HG03432 (cell line): ENCODE measurements at regions not wholly inside any gene's neighbourhood (a gene's known extent, or its start where the extent isn't known, plus 50 kb on each side); places are given as distances from the start of the nearest gene placed in this dataset.

ENCODE experiments used
- ATAC-seq: cut with Tn5 transposase; IDR thresholded peaks from one replicate; pipeline ENCODE4 v1.9.1; 2021; ENCODE audit warnings: mild to moderate bottlenecking, moderate library complexity; ENCODE audit not compliant: unreplicated experiment

DNA sequence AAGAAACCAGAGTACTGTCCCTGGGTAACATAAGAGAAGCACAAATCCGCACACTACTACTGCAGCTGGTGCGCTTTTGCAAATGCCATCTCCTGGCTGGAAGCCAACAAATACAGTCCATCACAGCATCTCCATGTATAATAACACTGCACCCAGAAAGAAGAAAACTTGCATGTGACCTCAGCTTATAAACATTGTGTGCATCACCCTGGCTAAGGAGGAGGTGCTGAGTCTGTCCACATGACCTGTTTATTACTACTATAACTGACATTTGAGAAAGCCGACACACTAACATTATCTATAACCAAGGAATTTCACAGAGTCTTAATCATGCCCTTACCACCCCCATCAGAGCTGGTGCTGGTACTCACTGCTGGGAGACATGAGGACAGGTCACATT lies 516.8 kb downstream of the CFAP47 start:
- ATAC-seq: no peak

DNA sequence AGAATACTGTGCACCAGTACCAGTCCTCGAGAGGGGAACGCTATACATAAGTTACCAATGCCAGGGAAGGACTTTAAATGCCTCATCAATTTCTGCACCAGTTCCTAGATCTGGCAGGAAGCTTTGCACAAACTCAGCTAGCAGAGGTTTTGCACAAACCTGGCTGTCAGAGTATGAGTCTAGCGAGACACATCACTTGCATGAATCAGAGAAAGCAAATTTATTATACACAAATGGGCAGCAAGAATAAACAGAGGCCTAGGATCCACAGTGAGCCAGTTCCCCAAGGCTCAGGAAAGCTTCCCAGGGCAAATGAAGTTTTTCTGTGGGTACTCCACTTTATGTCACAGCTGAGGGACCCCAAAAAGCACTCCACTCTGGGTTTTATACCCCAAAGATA lies 523.5 kb downstream of the CFAP47 start:
- no peak for ATAC-seq

DNA sequence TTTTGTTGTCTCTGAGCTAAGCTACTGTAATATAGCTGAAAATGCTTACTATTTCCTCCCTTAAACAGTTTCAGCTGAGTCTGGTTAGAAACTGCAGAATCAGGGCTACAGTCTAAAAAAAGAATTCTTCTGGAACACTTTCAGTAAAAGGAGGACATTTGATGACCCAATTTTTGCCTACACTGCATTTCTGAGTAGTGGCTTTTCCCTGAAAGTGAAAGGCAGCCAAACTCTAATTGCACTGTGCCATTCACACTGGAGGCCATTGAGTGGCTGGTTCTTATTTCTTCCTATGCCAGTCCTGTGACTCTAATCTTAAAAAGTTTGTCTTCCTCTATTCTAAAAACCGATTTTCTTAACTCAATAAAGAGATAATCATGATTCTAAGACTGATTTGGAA lies 526.0 kb downstream of the CFAP47 start:
- ATAC-seq: no peak

DNA sequence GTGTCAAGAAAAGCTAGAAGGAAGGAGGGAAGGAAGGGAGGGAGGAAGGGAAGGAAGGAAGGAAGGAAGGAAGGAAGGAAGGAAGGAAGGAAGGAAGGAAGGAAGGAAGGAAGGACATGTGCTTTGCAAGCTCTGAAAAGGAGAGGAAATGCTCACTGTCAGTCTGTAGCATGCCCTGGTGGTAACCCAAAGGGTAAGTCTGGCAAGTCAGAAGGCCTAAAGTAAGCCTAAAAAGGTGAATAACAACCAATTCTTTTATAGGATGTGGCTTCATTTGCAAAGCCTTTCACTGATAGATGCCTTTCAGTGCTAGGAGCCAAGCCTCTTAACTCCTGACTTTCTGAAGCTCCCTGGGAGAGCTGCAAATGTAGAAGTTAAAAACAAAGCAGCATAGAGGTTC lies 542.6 kb downstream of the CFAP47 start:
- no peak for ATAC-seq

DNA sequence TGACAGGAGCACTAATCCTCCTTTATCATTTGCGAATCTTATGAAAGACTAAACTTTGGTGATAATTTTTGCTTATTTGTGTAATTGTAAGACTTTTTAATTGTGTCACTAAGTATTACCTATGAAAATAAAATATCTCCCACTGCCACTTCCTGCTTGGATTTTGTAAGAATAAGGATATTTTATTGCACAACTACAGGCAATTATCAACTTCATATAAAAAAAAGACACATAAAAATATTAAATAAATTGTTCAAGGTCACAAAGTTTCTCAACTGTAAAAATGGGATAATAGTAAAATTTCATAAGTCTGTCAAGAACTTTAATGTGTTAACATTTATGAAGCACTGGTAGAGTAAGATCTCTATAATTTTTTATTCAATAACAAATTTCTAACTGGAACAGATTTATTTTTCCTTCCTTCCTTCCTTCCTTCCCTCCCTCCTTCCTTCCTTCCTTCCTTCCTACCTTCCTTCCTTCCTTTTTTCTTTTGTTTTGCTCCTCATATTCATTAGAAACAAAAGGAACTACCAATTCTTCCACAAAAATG lies 527.6 kb upstream of the FAM47C start:
- ATAC-seq: no peak

DNA sequence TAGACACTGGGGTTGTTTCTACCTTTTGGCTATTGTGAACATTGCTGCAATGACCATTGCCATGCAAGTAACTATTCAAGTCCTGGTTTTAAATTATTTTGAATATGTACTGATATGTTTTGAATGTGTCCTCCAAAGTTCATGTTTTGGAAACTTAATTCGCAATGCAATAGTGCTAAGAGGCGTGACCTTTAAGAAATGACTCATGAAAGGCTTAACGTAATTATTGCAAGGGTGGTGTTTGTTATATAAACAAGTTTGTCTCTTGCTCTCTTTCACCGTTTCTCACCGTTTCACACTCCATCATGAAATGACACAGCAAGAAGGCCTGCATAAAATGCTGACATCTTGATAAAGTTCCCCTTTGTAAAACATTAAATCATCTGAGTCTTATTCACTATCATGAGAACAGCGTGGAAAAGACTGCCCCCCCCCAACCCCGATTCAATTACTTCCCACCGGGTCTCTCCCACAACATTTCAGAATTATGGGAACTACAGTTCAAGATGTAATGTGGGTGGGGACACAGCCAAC lies 506.9 kb upstream of the FAM47C start:
- no peak for ATAC-seq

DNA sequence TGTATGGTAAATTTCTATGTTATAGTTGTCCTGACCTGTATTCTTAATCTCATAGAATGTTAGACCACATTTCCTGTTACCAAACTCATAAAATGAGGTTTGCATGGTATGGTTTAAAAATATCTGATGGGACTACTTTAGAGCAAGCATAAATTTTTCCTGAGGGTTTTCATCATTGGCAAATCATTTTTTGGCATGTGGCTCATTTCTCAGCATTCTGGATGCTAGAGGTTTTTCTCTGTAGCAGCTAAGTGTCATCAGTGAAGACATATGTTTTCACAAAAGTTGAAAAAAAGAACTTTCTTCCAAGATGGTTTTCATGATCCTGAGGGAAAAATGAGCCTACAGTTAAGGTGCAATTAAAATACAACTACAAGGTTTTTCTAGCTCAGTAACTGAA lies 503.5 kb upstream of the FAM47C start:
- ATAC-seq: no peak

DNA sequence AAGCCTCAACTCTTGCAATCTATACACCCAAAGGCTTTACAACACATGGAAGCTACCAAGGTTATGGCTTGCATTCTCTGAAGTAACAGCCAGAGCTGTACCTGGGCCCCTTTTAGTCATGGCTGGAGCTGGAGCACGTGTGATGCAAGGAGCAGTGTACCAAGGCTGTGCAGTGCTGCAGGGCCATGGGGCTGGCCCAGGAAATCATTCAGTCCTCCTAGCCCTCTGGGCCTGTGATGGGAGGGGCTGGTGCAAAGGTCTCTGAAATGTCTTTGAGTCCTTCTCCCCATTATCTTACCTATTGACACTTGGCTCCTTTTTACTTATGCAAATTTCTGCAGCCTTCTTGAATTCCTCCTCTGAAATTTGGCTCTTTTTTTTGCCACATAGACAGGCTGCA lies 500.1 kb upstream of the FAM47C start:
- ATAC-seq: no peak

DNA sequence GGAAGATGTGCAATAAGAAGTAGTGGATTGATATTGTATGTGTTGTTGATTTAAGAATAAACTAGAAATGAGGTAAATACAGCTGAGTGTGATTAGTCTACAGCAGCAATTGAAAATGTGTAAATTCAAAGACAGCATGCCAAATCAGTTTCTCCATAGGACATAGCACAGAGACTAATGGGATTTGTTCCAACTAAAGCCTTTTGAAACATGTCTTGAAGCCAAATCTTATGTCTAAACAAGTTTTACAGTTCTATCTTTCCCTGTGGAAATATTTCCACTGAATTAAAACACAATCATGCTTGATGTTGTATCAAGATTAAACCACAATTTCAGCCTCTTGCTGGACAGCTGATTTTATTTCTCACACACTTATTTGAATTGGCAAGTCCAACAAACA lies 497.4 kb upstream of the FAM47C start:
- no peak for ATAC-seq

DNA sequence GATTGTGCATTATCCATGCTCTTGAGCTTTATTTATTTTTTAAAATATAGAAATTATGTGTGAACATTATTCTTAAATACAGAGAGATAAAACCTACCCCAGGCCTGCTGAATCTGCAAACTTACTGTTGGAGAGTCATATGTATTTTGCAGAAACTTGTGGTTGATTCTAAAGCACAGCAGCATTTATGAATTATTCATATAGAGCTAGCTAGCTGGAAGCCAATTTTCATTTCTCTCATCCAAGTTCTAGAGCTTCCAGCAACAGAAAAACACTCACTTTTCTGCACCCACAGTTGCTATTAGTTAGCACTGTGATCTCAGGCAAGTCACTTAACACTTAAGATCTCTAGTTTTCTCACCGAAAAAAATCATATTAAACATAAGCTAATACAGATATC lies 479.5 kb upstream of the FAM47C start:
- ATAC-seq: no peak

DNA sequence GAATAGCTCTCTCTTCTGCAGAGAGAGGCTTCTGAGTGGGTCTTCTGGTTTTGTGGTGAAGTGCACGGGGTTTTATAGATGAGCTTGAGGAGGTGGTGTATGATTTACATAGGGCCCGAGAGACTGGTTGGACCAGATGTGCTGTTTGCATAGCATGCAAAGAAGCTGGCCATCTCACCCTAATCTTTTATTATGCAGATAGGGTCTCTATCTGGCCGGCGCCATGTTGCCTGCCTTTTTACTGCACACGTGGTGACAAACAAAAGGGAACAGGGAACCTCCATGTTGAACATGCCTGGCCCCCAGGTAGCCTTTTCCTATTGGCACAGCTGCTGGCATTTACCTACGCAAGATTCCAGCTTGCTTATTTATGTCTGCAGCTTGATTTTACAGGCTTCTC lies 473.3 kb upstream of the FAM47C start:
- no peak for ATAC-seq

DNA sequence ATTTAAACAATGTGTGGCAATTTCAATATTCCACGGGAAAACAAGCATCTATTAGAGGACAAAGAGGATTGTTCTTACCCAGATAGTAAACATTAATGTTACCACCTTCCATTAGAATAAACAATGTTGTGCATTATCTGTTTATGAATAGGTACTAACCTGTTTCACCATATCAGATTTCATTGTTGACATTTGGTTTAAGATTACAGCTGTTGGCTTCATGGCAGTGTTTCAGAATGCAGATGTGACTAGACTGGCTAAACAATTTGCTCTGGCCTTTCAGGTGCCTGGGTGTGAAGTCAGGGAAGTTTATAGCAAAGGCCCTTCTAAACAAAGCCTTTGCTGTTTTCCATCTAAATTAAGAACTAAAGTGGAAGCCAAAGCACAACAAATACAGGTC lies 464.7 kb upstream of the FAM47C start:
- ATAC-seq: no peak

DNA sequence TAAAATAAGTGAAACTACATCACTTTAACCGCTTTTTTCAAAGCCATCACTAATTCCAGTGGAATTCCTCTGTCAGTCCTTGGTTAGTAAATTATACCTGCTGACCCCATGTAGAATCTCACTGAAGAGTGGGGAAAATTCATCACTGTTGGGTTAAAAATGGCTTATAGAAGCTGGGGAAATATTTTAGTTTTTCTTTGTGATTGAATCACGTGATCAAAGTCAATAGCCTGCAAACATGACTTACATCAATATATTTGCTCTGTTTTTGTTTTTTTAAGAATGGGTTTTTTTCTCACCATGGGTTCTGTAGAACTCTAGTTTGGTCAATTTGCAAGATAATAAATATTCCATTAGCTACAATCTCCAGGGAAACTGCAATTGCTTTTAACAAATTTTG lies 445.2 kb upstream of the FAM47C start:
- no peak for ATAC-seq

DNA sequence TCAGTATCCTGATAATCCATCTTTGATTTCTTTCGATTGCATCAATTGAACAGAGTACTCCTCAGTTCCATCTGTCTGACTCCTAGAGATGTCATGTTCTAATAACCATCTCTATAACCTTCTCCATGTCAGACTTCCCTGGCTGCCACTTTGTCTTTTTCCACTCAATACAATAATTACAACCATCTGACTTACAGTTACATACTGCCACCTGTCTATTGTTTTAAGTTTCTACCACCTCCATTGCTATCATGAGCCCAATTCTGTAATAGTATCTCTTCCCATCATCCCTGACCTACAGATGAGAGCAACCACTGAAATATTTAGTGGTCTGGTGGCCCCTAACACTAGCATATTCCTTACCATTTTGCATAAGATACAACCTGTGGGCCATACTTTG lies 439.2 kb upstream of the FAM47C start:
- no peak for ATAC-seq

DNA sequence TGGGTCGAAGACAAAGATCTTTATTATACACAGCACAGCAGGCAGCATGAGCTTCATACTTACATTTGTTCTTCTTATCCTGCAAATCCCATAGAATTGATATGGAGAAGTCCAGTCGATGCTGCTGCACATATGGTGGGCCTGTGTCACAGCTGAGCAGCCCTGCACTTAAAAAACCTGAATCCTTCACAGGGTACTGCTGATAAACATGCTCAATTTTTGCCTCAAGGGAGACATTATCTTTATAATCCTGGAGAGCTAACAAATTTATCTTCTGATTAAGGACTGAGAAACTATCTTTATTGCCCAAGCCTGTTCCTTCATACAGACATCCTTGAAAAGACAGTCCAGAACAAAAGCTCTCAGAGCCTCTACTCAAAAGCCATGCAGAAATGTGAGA lies 434.4 kb upstream of the FAM47C start:
- ATAC-seq: no peak

DNA sequence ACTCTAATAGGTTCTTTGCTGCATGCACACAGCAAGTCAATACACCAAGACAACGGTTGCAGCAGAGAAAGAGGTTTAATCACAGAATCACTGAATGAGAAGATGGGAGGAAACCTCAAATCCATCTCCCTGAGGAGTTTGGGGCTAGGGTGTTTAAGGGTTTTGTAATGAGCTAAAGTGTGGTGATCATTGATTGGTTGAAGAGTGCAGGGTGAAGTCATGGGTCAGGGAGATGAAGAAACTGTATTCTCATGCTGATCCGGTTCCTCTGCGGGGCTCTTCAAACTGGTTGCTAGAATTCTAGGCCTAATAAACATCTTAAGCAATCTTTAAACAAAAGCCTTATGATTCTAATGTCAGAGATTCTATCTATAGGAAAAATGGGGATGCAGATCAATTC lies 432.5 kb upstream of the FAM47C start:
- no peak for ATAC-seq

DNA sequence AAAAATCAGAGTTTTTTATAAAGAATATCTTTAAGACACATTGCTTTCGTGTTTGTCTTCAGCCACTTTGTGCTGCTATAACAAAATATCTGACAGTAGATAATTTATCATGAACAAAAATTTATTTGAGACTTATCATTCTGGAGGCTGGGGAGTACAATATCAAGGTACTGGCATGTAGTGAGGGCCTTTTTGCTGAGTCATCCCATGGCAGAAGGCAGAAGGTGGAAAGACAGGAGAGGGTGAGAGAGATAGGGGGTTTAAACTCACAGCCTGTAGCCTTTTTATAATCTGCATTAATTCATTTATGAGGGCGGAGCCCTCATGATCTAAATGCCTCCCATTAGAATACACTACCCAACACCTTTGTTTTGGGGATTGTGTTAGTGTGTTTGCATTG lies 431.2 kb upstream of the FAM47C start:
- no peak for ATAC-seq

DNA sequence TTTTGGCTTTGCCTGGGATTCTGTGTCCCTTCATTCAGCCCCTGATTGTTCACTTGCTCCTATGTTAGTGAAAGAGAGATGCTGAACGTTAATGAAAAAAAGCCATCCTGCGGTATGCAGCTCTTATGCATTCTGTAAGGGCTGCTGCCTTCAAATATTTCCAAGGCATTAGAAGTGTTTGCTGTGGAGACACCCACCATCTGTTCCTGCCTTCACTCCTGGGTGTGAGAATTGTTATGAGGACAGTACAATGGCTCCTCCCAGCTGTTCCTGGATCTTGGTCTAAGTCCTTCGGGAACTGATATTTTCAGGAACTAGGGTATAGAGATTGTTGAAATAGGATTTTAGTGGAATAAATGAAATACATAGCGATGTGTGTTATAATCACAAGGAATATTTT lies 427.1 kb upstream of the FAM47C start:
- ATAC-seq: no peak

DNA sequence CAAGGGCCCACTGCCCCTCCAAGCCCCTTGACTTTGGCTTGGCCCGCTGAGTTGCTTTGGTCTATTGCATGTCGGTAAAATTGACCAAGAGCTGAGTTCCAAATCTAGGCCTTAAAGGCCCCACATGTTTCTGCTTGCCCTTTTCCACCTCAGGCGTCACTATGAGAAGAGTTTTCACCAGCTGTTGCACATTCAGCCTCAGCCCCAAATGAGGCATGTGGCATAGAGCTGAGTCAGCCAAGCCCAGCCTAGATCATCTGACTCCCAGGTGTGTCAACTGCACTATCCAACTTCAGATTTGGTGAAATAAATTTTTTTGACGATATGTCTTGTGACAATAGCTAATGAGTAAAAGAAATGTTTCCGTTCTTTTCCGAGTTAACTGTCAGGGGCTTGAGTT lies 424.5 kb upstream of the FAM47C start:
- no peak for ATAC-seq

DNA sequence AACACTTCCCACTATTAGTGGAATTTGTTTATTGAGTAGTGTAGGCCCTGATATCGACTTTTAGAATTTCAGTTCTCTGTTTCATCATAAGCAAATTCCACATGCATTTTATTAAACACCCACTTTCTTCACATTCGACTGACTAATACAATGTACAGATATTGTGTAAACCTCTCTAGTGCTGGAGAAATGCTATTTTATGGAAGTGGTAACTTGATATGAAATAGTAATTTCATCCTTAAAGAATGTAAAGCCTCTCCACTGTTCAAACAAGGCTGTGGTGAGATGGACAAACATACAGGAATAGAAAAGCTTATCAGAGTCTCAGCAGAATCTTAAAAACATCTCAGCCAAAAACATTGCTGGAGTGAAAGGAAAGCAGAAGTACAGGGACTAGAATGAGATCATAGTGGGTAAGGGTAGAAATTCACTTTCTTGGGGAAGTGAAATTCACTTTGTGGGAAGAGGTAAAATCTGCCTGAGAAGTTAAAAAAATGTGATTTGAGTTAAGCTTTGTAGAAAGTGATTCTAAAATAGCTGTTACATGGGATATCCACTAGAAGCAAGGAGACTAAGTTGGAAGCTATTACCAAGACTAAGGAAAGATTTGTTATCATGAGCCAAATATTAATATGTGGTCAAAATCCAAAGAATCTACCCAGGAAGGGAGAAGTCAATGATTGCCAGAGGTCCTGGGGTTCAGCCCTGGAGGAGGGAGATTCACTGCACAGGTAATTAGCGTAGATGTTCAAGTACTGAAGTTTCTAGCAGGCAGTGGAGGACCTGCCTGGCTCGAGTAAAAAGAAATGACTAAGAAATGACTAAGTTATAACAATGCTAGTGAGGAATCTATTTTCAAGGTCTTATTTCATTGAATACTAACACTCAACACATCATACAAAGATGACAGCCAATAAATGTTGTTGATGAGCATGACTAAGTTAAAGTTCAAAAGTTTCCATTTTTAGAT lies 398.3 kb upstream of the FAM47C start:
- ATAC-seq: no peak

DNA sequence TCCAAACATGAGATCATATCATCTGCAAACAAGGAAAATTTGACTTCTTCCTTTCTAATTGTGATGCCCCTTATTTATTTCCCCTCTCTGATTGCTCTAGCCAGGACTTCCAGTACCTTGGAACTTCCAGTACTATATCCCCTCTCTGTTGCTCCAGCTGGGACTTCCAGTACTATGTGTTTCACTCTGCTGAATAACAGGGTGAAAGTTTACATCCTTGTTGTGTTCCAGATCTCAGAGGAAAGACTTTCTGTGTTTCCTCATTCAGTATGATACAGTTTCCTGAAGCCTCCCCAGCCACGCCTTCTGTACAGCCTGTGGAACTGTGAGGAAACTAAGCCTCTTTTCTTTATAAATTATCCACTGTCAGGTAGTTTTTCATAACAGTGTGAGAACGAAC lies 381.3 kb upstream of the FAM47C start:
- no peak for ATAC-seq

DNA sequence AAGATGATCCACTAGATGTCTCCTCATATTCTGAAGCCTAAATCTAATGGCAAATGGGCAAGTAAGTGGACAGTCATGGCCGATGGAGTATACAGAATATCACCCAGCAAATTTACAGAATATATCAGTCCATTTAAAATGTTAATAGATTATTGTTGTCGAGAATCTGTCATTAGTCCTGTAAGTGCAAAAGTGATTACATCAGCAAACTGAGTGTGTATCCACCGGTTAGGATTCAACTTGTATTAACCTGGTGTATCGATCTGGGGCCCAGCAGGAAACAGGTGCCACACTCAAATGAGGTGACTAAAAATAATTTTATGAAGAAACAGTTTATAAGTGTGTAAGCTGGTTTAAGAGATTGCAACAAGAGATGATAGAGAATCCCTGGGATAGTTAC lies 367.9 kb upstream of the FAM47C start:
- ATAC-seq: no peak
